MM.1S (cell line): ENCODE measurements at regions not wholly inside any gene's neighbourhood (a gene's known extent, or its start where the extent isn't known, plus 50 kb on each side); places are given as distances from the start of the nearest gene placed in this dataset.

Experiments
- DNase-seq: peaks from one replicate; pipeline ENCODE4 v3.0.0-alpha.2; 2015
- H2AFZ ChIP-seq: fragments of 300-600 bp; sonication (generic); 2 replicates; pipeline ENCODE4 v1.6.0; 2016; ENCODE audit warnings: antibody characterized with exemption, low read length
- H3F3A ChIP-seq: fragments of 300-600 bp; sonication (generic); 2 replicates; pipeline ENCODE4 v1.6.1; 2016; ENCODE audit warnings: mild to moderate bottlenecking, antibody characterized with exemption, low read length, moderate library complexity, mixed read lengths; ENCODE audit not compliant: insufficient read depth
- H3K27ac ChIP-seq: fragments of 300-600 bp; sonication (generic); 2 replicates; pipeline ENCODE4 v1.5.1; 2016; ENCODE audit warnings: mild to moderate bottlenecking, low read length
- H3K27me3 ChIP-seq: fragments of 300-600 bp; sonication (generic); replicated peaks from 2 replicates; pipeline ENCODE4 v1.6.0; 2016; ENCODE audit warnings: low read length; ENCODE audit not compliant: insufficient read depth
- H3K36me3 ChIP-seq: fragments of 300-600 bp; sonication (generic); replicated peaks from 2 replicates; pipeline ENCODE4 v1.6.1; 2016; ENCODE audit warnings: mild to moderate bottlenecking, low read length, mixed read lengths; ENCODE audit not compliant: insufficient read depth
- H3K4me1 ChIP-seq: fragments of 300-600 bp; sonication (generic); 2 replicates; pipeline ENCODE4 v1.6.1; 2016; ENCODE audit warnings: low read length, mixed read lengths
- H3K4me2 ChIP-seq: fragments of 300-600 bp; sonication (generic); 2 replicates; pipeline ENCODE4 v1.6.0; 2016; ENCODE audit warnings: low read depth, low read length
- H3K4me3 ChIP-seq: fragments of 300-600 bp; sonication (generic); 2 replicates; pipeline ENCODE4 v1.5.1; 2016; ENCODE audit warnings: low read length, mixed read lengths
- H3K79me2 ChIP-seq: fragments of 300-600 bp; sonication (generic); 2 replicates; pipeline ENCODE4 v1.6.1; 2016; ENCODE audit warnings: mixed run types, low read length, mixed read lengths
- H3K9ac ChIP-seq: fragments of 300-600 bp; sonication (generic); 2 replicates; pipeline ENCODE4 v1.6.1; 2016; ENCODE audit warnings: low read length, mixed read lengths
- H3K9me2 ChIP-seq: fragments of 300-600 bp; sonication (generic); replicated peaks from 2 replicates; pipeline ENCODE4 v1.6.1; 2016; ENCODE audit warnings: mild to moderate bottlenecking, low read length, mixed read lengths; ENCODE audit not compliant: insufficient read depth
- H3K9me3 ChIP-seq: fragments of 300-600 bp; sonication (generic); replicated peaks from 2 replicates; pipeline ENCODE4 v1.6.1; 2016; ENCODE audit warnings: mild to moderate bottlenecking, low read length, mixed read lengths; ENCODE audit not compliant: insufficient read depth
- H4K20me1 ChIP-seq: fragments of 300-600 bp; sonication (generic); 2 replicates; pipeline ENCODE4 v1.6.1; 2016; ENCODE audit warnings: mild to moderate bottlenecking, low read length, moderate library complexity, mixed read lengths; ENCODE audit not compliant: insufficient read depth
- CTCF ChIP-seq: fragments of 300-600 bp; sonication (generic); IDR thresholded peaks from 2 replicates; pipeline ENCODE4 v1.5.1; 2016; ENCODE audit warnings: antibody characterized with exemption, low read length, mixed read lengths
- EZH2 ChIP-seq: fragments of 300-600 bp; sonication (generic); optimal IDR thresholded peaks from 2 replicates; pipeline ENCODE3; 2017; ENCODE audit warnings: low read depth, mild to moderate bottlenecking, antibody characterized with exemption, low read length, mixed read lengths
- EZH2phosphoT487 ChIP-seq: fragments of 300-600 bp; sonication (generic); IDR thresholded peaks from 2 replicates; pipeline ENCODE4 v1.6.1; 2018; ENCODE audit warnings: antibody characterized with exemption, low read length

GRCh38 chr10:10489076-10489475, 528.6 kb upstream of the CELF2 start:
- no peaks in the 10 kb centered on the region for H4K20me1 ChIP-seq
- H3K79me2 ChIP-seq, result no peaks in the 10 kb centered on the region
- H2AFZ ChIP-seq, result no peak overlapping the region
- no peaks in the 10 kb centered on the region for H3K9me3 ChIP-seq
- no peak overlapping the region for H3K4me3 ChIP-seq
- no peak overlapping the region for H3K9ac ChIP-seq
- no peak overlapping the region for H3K4me2 ChIP-seq
- H3F3A ChIP-seq, result no peaks in the 10 kb centered on the region
- no peaks in the 10 kb centered on the region for H3K4me1 ChIP-seq
- H3K27me3 ChIP-seq, result no peaks in the 10 kb centered on the region
- no peak overlapping the region for H3K27ac ChIP-seq
- H3K9me2 ChIP-seq, result no peaks in the 10 kb centered on the region
- no peaks in the 10 kb centered on the region for H3K36me3 ChIP-seq
- no peak for DNase-seq
- TF ChIP-seq CTCF, result no peak
- TF ChIP-seq EZH2phosphoT487, result no peak
- TF ChIP-seq EZH2, result no peak

GRCh38 chr10:10489805-10490571, 527.7 kb upstream of the CELF2 start:
- TF ChIP-seq CTCF (no peak), EZH2 (no peak), EZH2phosphoT487 (no peak)
- no peaks in the 10 kb centered on the region for H3K4me1 ChIP-seq
- H2AFZ ChIP-seq, result no peak overlapping the region
- H3K27me3 ChIP-seq, result no peaks in the 10 kb centered on the region
- H3K27ac ChIP-seq, result no peak overlapping the region
- no peaks in the 10 kb centered on the region for H3F3A ChIP-seq
- no peak for DNase-seq
- H4K20me1 ChIP-seq, result no peaks in the 10 kb centered on the region
- H3K4me2 ChIP-seq, result no peak overlapping the region
- no peak overlapping the region for H3K9ac ChIP-seq
- no peaks in the 10 kb centered on the region for H3K36me3 ChIP-seq
- no peaks in the 10 kb centered on the region for H3K9me3 ChIP-seq
- no peak overlapping the region for H3K4me3 ChIP-seq
- H3K79me2 ChIP-seq, result no peaks in the 10 kb centered on the region
- H3K9me2 ChIP-seq, result no peaks in the 10 kb centered on the region

GRCh38 chr10:10490581-10490980, 527.1 kb upstream of the CELF2 start:
- Histone ChIP-seq H3K4me3 (no peak overlapping the region), H3K27me3 (no peaks in the 10 kb centered on the region), H3F3A (no peaks in the 10 kb centered on the region), H4K20me1 (no peaks in the 10 kb centered on the region), H3K9ac (no peak overlapping the region), H3K79me2 (no peaks in the 10 kb centered on the region), H3K27ac (no peak overlapping the region), H3K9me3 (no peaks in the 10 kb centered on the region), H3K9me2 (no peaks in the 10 kb centered on the region), H3K36me3 (no peaks in the 10 kb centered on the region), H3K4me2 (no peak overlapping the region), H3K4me1 (no peaks in the 10 kb centered on the region), H2AFZ (no peak overlapping the region)
- TF ChIP-seq CTCF, result no peak
- TF ChIP-seq EZH2phosphoT487, result no peak
- no peak for TF ChIP-seq EZH2
- no peak for DNase-seq
